CD14-positive monocyte (primary cell): ENCODE measurements at regions not wholly inside any gene's neighbourhood (a gene's known extent, or its start where the extent isn't known, plus 50 kb on each side); places are given as distances from the start of the nearest gene placed in this dataset.

Source experiments
- DNase-seq, 3 donors: peaks; one replicate each; pipeline ENCODE4 v3.0.0-alpha.2; 2011 to 2022
- H2AFZ ChIP-seq: 2 replicates; pipeline ENCODE4 v1.6.0; 2012; ENCODE audit warnings: mild to moderate bottlenecking, low read depth, low read length, inconsistent platforms; ENCODE audit not compliant: insufficient read depth, poor library complexity, severe bottlenecking
- H3K27ac ChIP-seq, 2 donors: 1 replicate in 1 of 2; 2 replicates in 1 of 2; pipeline ENCODE4 v1.5.1; 2012 to 2013; ENCODE audit warnings: low read length in 2 of 2, control low read depth in 1 of 2, inconsistent platforms in 1 of 2, low read depth in 1 of 2, mild to moderate bottlenecking in 1 of 2
- H3K27me3 ChIP-seq, 2 donors: one replicate each; pipeline versions ENCODE4 v1.6.0 to v1.6.1; 2011 to 2013; ENCODE audit warnings: low read length in 2 of 2; ENCODE audit not compliant: control insufficient read depth in 2 of 2, insufficient read depth in 2 of 2
- H3K36me3 ChIP-seq, 2 donors: replicated peaks in 1 of 2; 1 replicate in 1 of 2; 2 replicates in 1 of 2; pipeline versions ENCODE4 v1.5.1 to v1.6.1; 2012 to 2013; ENCODE audit warnings: low read length in 2 of 2, control low read depth in 1 of 2, inconsistent platforms in 1 of 2, mild to moderate bottlenecking in 1 of 2; ENCODE audit not compliant: insufficient read depth in 2 of 2, control insufficient read depth in 1 of 2
- H3K4me1 ChIP-seq, 2 donors: 1 replicate in 1 of 2; 2 replicates in 1 of 2; pipeline versions ENCODE4 v1.5.1 to v1.6.1; 2012 to 2013; ENCODE audit warnings: low read length in 2 of 2, control low read depth in 1 of 2, inconsistent platforms in 1 of 2, mild to moderate bottlenecking in 1 of 2, moderate library complexity in 1 of 2; ENCODE audit not compliant: insufficient read depth in 2 of 2, control insufficient read depth in 1 of 2
- H3K4me2 ChIP-seq: replicated peaks from 2 replicates; pipeline ENCODE3; 2012; ENCODE audit warnings: low read length, moderate library complexity, mild to moderate bottlenecking; ENCODE audit not compliant: poor library complexity, severe bottlenecking; ENCODE audit errors: extremely low read depth
- H3K4me3 ChIP-seq, 3 experiments: fragments of 200-600 bp in 1 of 3; sonication (generic) in 1 of 3; replicated peaks in 1 of 3; 1 replicate in 2 of 3; 2 replicates in 1 of 3; pipeline ENCODE4 v1.5.1; 2011 to 2013; ENCODE audit warnings: low read length in 3 of 3, mild to moderate bottlenecking in 3 of 3, control low read depth in 2 of 3, low read depth in 2 of 3, inconsistent platforms in 1 of 3, moderate library complexity in 1 of 3
- H3K79me2 ChIP-seq: 2 replicates; pipeline ENCODE4 v1.6.0; 2012; ENCODE audit warnings: mild to moderate bottlenecking, control low read depth, inconsistent platforms, low read length, moderate library complexity; ENCODE audit not compliant: insufficient read depth
- H3K9ac ChIP-seq: 2 replicates; pipeline ENCODE4 v1.6.0; 2017; ENCODE audit warnings: low read length, mild to moderate bottlenecking; ENCODE audit not compliant: insufficient read depth, poor library complexity, severe bottlenecking
- H3K9me3 ChIP-seq, 2 donors: replicated peaks in 1 of 2; 1 replicate in 1 of 2; 2 replicates in 1 of 2; pipeline versions ENCODE4 v1.5.1 to v1.6.1; 2012 to 2013; ENCODE audit warnings: low read length in 2 of 2, control low read depth in 1 of 2; ENCODE audit not compliant: control insufficient read depth in 1 of 2, insufficient read depth in 1 of 2
- H4K20me1 ChIP-seq: 2 replicates; pipeline ENCODE4 v1.6.0; 2012; ENCODE audit warnings: mild to moderate bottlenecking, low read length, control low read depth, moderate library complexity; ENCODE audit not compliant: insufficient read depth
- H3K27ac Mint-ChIP-seq, 7 donors: one replicate each; pipeline ENCODE4 v1.8.0; 2020; ENCODE audit warnings: mild to moderate bottlenecking in 7 of 7, mixed read lengths in 7 of 7, moderate library complexity in 6 of 7, inconsistent platforms in 2 of 7
- H3K27me3 Mint-ChIP-seq, 3 donors: one replicate each; pipeline ENCODE4 v1.8.0; 2021 to 2022; ENCODE audit warnings: low read depth in 3 of 3, mild to moderate bottlenecking in 3 of 3, mixed read lengths in 3 of 3, moderate library complexity in 3 of 3, inconsistent platforms in 1 of 3
- H3K36me3 Mint-ChIP-seq, 2 donors: one replicate each; pipeline ENCODE4 v1.8.0; 2020; ENCODE audit warnings: mixed read lengths in 2 of 2, inconsistent platforms in 1 of 2, mild to moderate bottlenecking in 1 of 2
- H3K4me1 Mint-ChIP-seq: one replicate; pipeline ENCODE4 v1.8.0; 2020; ENCODE audit warnings: mild to moderate bottlenecking, mixed read lengths
- H3K4me3 Mint-ChIP-seq, 2 donors: one replicate each; pipeline ENCODE4 v1.8.0; 2020; ENCODE audit warnings: mild to moderate bottlenecking in 2 of 2, mixed read lengths in 2 of 2, moderate library complexity in 1 of 2
- H3K9me3 Mint-ChIP-seq, 7 donors: one replicate each; pipeline ENCODE4 v1.8.0; 2020 to 2022; ENCODE audit warnings: mixed read lengths in 7 of 7, mild to moderate bottlenecking in 6 of 7, moderate library complexity in 6 of 7, inconsistent platforms in 2 of 7
- WGBS: methylation state at CpG from one replicate; pipeline ENCODE4 v1.1.5; 2013; ENCODE audit warnings: missing lambda C conversion rate; ENCODE audit not compliant: insufficient coverage; 5-methylcytosine and 5-hydroxymethylcytosine counted together
- intact Hi-C, 2 donors: fragments of 100-400 bp; cut with micrococcal nuclease; formaldehyde crosslinking; loops; one replicate each; pipeline versions ENCODE4 v1.15.0 to v1.15.1; 2023
- TF ChIP-seq, protein P1 (sequence below): fragments of 200-600 bp; IDR thresholded peaks from one replicate; pipeline ENCODE4 v1.8.0; 2022; ENCODE audit warnings: antibody characterized with exemption, mild to moderate bottlenecking

DNA sequence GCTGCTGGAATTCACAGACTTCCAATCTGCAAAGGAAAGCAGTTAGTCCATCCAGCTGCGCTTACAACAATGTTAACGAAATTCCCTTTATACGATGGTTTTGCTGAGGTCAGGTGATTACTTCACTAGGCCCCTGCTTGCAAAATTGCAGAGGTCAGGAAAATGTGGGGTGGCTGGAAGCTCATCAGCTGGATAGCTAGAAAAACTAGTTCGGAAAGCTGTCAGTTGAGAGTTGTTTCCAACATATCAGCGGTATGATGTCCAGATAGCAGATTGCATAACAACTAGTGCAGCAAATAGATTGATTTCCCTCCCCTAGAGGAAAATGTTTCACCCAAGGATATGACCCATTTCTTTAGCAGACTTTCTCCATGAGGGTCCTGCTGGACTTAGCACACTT, 2021.1 kb upstream of the CELF4 start:
- H3K4me3 ChIP-seq, result no peak overlapping the region
- Mint-ChIP-seq H3K9me3 (peaks cover 0 to 9% (median 0%) of the 10 kb centered on the region in 7 donors), H3K27ac (no peak overlapping the region), H3K4me3 (no peak overlapping the region), H3K27me3 (peaks cover 0 to 2% (median 0%) of the 10 kb centered on the region in 3 donors), H3K36me3 (no peaks in the 10 kb centered on the region), H3K4me1 (no peaks in the 10 kb centered on the region)
- 82% methylated on average over 2 of the region's 5 CpGs for WGBS
- H3K9me3 ChIP-seq, result no peaks in the 10 kb centered on the region
- no peak overlapping the region for H2AFZ ChIP-seq
- H3K27ac ChIP-seq, result no peak overlapping the region
- no peaks in the 10 kb centered on the region for H3K79me2 ChIP-seq
- intact Hi-C loops, result no loop called here
- H3K36me3 ChIP-seq, result no peaks in the 10 kb centered on the region
- TF ChIP-seq, protein P1, sequence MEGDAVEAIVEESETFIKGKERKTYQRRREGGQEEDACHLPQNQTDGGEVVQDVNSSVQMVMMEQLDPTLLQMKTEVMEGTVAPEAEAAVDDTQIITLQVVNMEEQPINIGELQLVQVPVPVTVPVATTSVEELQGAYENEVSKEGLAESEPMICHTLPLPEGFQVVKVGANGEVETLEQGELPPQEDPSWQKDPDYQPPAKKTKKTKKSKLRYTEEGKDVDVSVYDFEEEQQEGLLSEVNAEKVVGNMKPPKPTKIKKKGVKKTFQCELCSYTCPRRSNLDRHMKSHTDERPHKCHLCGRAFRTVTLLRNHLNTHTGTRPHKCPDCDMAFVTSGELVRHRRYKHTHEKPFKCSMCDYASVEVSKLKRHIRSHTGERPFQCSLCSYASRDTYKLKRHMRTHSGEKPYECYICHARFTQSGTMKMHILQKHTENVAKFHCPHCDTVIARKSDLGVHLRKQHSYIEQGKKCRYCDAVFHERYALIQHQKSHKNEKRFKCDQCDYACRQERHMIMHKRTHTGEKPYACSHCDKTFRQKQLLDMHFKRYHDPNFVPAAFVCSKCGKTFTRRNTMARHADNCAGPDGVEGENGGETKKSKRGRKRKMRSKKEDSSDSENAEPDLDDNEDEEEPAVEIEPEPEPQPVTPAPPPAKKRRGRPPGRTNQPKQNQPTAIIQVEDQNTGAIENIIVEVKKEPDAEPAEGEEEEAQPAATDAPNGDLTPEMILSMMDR, result no peak
- no peak overlapping the region for H3K4me2 ChIP-seq
- H3K9ac ChIP-seq, result no peak overlapping the region
- H3K27me3 ChIP-seq, result no peaks in the 10 kb centered on the region
- H3K4me1 ChIP-seq, result no peaks in the 10 kb centered on the region
- no peak for DNase-seq
- H4K20me1 ChIP-seq, result no peaks in the 10 kb centered on the region

DNA sequence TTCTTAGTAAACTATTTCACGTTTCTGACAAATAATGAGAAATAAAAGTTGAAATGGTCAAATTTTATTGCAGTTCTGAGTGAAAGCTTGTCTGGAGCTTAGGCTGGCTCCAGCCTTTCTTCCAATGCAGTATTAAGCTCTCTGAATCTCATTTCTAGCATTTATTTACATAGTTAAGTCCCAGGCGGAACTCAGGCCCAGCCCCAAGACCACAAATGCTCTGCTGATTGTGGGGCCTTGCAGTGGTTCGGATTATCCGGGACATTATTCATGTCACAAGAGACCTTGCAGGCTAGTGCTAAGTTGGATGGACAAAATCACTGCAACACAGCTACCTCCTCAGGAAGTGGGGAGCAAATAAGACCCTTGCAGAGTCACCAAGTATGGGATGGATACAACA, 2009.3 kb upstream of the CELF4 start:
- H3K9me3 ChIP-seq, result no peaks in the 10 kb centered on the region
- intact Hi-C loops, result no loop called here
- no peaks in the 10 kb centered on the region for H3K27me3 ChIP-seq
- Mint-ChIP-seq H3K4me3 (no peak overlapping the region), H3K27ac (no peak overlapping the region), H3K9me3 (peaks cover 0 to 2% (median 0%) of the 10 kb centered on the region in 7 donors), H3K36me3 (no peaks in the 10 kb centered on the region), H3K4me1 (no peaks in the 10 kb centered on the region), H3K27me3 (peaks cover 0 to 1% (median 0%) of the 10 kb centered on the region in 3 donors)
- 79% methylated on average over 3 of the region's 4 CpGs for WGBS
- H3K36me3 ChIP-seq, result no peaks in the 10 kb centered on the region
- no peak overlapping the region for H3K9ac ChIP-seq
- no peaks in the 10 kb centered on the region for H3K4me1 ChIP-seq
- no peak overlapping the region for H3K4me3 ChIP-seq
- H2AFZ ChIP-seq, result no peak overlapping the region
- no peak overlapping the region for H3K27ac ChIP-seq
- no peak overlapping the region for H3K4me2 ChIP-seq
- TF ChIP-seq, protein P1, result no peak
- no peak for DNase-seq
- no peaks in the 10 kb centered on the region for H4K20me1 ChIP-seq
- H3K79me2 ChIP-seq, result no peaks in the 10 kb centered on the region
